Glomerular visceral epithelial cell (primary cell): ENCODE measurements at regions not wholly inside any gene's neighbourhood (a gene's known extent, or its start where the extent isn't known, plus 50 kb on each side); places are given as distances from the start of the nearest gene placed in this dataset.
A peak's percentile ranks its signal among the peaks of the same experiment; 100 is the strongest.
"Not testable (repeated sequence)": the region's sequence is repeated elsewhere in the genome, so short reads cannot be mapped to it uniquely, and the experiment has no call there.

Experiments used
- DNase-seq: peaks from one replicate; pipeline ENCODE4 v3.0.0-alpha.2; 2016; ENCODE audit errors: extremely low spot score

DNA sequence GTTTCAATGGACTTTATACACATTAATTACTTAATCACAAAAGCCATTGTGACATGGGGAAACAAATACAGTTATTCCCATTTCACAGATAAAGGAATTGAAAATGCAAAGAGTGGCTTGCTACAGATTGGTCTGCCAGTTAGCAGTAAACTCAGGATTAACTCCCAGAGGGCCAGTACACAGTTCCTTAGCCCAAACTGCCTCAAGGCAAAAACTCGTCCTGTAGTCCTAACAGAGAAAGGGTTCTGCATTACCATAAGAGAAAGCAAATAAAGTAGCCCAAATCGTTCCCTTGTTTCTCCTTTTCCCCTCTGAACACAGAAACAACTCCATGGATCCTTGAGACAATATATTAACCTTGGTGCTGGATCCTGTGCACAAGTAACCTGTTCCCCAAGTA, 274.4 kb downstream of the LRIG3 start:
- no peak for DNase-seq

DNA sequence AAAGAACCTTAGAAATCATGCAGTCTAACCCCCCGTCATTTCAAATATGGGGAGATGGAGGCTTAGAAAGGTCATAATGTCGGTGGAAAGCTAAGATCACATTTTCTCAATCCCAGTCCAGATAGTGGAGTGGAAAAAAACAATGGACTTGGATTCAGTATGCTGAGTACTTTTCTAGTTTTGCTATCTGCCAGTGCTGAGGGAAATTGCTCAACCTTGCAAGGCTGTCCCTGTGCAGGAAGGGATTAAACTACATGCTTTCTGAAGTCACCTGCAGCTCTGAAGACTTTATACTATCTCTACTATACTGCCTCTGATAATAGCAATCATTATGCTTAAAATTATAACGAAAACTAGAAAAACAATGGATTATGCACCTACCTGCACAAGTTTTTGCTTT, 272.8 kb downstream of the LRIG3 start:
- DNase-seq, result no peak

DNA sequence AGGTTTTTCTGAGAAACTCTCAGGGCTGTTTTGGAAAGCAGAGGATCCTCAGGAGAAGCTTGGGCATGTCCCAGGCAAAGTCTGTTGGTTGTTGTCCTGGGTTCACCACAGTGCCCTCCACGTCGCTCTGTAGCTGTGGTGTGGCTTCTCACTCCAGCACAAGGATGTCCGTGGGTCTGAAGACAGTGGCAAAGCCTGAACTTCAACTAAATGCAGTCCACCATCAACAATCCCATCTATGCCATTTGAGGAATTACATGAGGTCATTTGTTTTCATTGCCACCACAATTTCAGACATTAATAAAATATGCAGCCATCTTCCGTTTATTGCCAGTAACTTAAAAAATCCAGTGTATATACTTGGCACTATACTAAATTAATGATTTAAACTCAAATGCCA, 272.1 kb downstream of the LRIG3 start:
- no peak for DNase-seq

DNA sequence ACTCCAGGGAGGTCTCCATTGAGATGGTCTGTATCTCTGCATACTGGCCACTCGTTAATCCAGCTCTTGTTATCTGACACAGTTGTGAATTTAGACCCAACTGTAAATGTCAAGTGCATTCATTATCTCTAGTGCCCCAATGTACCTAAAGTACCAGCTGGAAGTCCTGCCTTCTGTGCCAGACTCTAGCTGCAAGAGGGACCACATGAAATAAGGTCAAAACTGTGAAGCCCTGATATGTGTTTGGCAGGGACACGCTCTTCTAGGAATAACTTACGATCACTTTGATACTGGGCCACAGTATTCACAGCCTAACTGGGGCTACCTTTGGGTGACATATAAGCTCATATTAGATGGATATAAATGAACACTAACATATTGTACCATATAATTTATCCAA, 268.5 kb downstream of the LRIG3 start:
- no peak for DNase-seq

DNA sequence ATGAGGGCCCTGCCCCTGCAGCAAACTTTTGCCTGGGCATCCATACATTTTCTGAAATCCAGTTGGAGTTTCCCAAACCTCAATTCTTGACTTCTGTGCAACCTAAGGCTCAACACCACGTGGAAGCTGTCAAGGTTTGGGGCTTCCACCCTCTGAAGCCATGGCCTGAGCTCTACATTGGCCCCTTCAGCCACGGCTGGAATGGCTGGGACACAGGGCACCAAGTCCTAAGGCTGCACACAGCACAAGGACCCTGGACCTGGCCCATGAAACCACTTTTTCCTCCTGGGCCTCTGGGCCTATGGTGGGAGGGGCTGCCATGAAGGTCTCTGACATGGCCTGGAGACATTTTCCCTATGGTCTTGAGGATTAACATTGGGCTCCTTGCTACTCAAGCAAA, 266.3 kb downstream of the LRIG3 start:
- no peak for DNase-seq

DNA sequence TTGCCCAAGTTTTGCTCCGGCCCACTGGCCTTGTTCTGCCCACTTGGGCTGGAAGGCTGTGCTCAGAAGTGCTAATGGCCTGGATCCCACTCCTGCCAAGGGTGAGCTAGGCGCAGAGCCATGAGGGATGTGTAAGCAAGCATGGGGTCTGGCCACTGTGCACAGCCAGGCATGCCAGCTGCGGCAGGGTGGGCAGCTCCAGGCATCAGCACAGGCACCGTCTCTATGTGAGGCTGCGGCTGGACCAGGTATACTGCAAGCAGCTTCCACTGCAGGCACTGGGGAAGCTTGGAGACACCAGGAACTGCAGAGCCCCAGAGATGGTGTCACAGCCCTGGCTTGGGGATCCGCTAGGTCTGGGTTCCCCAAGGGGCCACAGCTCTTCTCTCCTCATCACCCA, 264.9 kb downstream of the LRIG3 start:
- no peak for DNase-seq

DNA sequence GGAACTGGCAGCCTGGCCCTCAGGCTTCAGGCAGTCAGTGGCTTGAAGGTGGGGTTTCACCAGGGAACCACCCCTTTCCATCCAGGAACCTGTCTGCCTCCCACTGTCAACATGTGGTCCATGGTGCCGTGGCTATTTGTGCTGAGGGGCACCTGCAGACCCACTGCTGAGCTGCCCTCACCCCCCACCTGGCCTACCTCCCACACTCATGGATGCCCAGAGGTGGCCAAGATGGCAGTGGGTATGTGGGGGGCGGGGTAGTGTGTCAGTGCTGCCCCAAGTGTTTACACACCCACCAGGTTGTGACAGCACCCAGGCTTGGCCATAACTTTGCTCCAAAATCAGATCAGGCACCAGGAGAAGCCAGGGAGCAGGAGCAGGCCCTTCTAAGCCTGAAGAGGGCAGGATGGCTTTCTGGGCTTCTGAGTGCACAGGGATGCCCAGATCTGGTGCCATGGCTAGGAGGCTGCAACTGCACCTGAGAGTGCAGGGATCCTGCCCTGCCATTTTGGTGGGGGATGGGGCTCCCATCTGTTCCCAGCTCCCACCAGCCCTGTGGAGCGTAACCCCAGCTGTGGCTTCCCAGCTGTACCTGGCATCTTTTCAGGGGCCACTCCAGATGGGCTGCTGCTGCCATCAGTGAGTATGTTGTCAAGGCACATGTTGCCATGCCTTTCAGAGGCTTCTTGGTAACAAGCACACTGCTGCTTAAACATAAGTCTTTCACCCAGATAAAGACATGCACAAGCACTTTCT, 263.9 kb downstream of the LRIG3 start:
- no peak for DNase-seq

DNA sequence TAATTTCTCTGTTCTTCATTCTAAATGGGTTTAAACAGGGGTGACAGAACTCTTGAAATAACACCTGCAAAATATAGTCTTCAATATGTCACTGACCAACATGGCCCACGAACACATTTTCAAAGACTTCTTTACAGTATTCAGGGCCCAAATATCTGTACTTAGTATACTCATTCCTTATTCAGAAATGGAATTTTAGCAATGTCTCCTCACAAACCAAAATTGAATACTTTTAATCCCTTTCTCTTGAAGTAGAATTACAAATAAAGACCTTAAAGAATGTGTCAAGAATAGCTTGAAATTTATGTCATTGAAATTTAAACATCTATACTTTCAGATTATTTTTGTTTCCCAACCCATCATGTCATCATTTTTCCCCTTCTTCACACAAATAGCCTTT, 263.1 kb downstream of the LRIG3 start:
- no peak for DNase-seq

DNA sequence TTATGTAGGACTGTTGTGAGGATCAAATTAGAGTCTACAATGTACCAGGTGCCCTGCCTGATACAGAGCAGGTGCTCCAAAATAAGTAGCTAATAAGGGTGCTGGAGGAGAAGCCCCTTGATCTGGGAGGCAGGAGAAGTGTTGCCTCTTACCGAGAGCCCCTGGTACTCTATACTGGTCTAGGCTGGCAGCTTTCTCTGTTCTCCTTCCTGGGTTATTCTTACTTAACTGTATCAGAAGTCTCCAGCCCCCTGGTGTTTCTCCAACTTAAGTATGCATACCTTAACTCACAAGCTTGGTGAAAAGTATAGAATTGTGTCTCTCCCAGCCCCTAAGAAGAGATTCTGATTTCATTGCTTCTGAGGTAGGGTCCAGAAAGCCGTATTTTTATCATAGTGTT, 254.9 kb downstream of the LRIG3 start:
- DNase-seq, result no peak

DNA sequence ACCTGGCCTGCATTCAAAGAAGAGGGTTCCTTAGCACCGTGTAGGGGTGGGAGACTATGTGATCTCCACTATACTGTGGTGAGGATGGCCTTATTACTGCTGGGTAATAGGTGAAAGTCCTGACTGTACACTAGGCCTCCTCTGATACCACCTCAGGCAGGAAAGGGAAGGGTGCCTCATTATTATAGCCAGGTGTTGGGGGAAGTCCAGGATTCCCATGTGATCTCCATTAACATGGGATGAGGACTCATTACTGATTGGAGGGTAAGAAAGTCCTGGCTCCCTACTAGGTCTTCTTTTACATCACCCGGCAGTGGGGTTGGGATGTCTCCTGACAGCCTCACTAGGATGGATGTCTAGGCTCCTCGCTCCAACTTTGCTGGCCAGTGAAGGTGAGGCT, 252.1 kb downstream of the LRIG3 start:
- no peak for DNase-seq

DNA sequence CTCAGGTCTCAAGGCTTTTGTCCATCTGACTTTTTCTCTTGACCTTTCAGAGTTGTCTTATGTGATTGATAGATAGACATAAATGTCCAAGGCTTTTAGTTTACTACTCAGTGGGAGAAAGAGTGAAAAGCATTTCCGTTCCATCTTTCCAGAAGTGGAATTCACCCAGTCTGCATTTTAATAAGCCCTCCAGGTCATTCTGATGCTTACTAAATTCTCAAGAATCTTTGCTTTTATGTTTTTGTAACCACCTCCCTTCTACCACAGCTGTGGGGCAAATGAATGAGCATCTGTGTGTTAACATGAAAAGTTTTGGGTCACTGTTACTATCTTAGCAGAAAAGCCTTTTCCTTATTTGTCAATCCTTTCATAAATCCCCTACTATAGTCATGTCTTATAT, 251.4 kb downstream of the LRIG3 start:
- no peak for DNase-seq

DNA sequence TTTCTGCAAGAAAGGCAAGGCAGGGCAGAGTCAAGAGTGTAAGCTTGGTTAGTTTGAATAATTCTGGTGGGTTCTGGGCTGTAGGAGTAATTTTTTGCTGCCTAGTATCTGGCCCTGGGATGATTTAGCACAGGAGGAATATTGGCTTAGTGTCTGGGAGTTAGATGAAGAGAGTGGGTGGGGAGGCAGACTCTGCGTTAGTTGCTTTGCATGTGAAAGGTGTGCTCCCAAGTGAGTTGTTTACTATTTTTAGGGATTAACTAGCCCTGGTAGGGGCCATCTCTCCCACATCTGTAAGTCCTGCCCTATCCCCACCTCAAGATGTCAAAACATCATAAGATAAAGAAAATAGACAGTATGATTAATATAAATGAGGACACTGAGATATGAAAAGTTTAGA, 249.7 kb downstream of the LRIG3 start:
- DNase-seq, result no peak

DNA sequence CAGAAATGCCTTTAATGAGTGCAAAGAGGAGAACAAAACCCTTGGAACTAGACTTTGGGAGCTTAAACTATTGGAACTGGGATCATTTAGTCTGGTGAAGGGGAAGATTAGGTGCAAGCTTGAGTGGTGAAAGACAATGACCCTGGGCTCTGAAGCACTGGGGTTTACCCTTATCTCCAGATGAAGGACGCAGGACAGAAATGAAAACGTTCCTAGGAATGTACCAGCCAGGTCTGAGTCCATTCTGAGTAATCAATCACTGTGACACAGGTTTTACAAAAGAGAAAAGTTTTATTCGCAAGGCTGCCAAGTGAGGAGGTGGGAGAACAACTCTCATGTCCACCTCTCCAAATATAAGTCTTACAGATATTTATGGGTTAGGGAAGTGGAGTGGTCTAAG, 249.1 kb downstream of the LRIG3 start:
- no peak for DNase-seq

DNA sequence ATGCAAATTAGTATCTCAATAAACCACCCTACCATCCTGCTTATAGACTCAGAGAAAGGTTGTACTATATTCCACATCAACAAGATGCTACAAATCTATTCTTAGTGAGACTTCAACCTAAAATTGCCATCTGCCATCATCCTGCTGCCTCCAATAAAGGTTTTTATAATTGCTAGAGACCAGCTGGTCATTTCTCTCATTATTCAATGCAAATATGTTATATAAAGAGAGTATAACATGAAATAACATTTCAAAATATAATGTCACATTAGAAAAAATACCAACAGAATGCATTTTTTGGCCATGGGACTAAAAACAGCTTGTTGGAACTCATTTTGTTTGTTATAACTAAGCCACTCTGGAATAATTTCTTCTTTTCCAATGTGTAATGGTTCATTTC, 247.3 kb downstream of the LRIG3 start:
- DNase-seq, result no peak

DNA sequence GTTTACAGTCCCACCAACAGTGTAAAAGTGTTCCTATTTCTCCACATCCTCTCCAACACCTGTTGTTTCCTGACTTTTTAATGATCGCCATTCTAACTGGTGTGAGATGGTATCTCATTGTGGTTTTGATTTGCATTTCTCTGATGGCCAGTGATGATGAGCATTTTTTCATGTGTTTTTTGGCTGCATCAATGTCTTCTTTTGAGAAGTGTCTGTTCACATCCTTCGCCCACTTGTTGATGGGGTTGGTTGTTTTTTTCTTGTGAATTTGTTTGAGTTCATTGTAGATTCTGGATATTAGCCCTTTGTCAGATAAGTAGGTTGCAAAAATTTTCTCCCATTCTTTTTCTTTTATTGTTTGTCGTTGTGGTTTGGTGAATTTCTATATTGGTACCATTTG, 242.5 kb downstream of the LRIG3 start:
- DNase-seq, result not testable (repeated sequence)

DNA sequence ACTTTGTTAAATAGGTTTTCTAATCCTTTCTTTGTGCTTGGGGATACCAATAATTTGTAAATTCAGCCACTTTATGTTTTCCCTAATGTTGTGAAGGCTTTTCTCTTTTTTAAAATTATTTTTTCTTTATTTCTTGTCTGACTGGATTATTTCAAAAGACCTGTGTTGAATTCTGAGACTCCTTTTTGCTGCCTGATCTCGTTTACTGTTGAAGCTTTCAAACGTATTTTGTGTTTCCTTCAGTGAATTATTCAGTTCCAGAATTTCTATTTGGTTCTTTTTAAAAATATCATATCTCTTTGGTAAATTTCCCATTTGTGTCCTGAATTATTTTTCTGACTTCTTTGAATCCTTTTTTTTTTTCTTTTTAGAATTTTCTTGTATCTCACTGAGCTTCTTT, 241.6 kb downstream of the LRIG3 start:
- no peak for DNase-seq

DNA sequence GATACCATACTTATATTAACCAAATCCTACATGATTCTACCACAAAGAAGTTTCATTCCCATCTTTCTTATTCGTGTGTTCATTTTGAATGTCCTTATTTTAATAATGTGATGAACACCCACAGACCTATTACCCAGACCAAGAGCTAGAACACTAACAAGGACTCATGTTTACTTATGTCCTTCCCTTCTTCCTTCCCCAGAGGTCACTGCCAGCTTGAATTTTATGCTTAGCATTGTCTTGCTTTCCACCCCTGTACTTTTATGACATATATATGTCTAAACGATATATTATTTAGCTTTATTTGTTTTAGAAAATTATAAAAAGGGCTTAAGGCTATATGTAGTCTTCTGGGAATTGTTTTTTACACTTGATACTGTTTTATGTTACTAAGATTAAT, 238.6 kb downstream of the LRIG3 start:
- no peak for DNase-seq

DNA sequence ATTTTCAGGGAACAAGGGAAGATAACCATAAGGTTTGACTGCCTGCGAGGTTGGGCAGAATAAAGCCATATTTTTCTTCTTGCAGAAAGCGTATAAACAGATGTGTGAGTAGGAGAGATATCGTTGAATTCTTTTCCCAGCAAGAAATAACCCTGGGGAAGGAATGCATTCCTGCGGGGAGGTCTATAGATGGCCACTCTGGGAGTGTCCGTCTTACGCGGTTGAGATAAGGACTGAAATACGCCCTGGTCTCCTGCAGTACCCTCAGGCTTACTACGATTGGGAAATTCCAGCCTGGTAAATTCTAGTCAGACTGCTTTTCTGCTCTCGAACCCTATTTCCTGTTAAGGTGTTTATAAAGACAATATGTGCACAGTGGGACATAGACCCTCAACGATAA, 225.0 kb downstream of the LRIG3 start:
- DNase-seq, result no peak

DNA sequence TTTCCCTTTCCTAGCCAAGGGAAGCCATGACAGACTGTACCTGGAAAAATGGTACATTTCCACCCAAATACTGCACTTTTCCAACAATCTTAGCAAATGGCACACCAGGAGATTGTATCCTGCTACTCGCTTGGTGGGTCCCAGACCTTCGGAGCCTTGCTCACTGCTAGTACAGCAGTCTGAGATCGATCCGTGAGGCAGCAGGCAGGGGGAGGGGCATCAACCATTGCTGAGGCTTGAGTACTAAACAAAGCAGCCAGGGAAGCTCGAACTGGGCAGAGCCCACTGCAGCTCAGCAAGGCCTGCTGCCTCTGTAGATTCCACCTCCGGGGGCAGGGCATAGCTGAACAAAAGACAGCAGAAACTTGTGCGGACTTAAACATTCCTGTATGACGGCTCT, 218.8 kb downstream of the LRIG3 start:
- DNase-seq, result no peak

DNA sequence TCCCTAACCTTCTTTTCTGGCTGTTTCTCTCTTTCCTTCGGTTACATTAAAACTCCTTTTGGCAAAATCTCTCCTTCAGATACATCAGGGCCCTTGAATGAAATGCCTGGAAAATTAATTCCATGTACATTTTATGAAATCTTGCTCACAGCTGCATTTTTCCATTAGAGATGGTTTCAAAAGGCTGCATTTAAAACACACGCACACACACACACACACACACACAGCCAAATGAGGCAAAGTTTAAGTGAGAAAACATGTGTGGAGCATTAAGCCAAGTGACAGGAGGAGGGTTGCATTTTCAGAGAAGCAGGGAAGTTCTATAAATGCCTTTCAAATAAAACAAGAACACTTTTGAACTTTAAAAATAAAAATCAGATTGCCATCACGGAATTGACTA, 216.4 kb downstream of the LRIG3 start:
- no peak for DNase-seq

DNA sequence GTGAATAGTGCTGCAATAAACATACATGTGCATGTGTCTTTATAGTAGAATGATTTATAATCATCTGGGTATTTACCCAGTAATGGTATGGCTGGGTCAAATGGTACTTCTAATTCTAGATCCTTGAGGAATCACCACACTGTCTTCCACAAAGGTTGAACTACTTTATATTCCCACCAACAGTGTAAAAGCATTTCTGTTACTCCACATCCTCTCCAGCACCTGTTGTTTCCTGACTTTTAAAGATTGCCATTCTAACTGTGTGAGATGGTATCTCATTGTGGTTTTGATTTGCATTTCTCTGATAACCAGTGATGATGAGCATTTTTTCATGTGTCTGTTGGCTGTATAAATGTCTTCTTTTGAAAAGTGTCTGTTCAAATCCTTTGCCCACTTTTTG, 215.5 kb downstream of the LRIG3 start:
- DNase-seq, result not testable (repeated sequence)

DNA sequence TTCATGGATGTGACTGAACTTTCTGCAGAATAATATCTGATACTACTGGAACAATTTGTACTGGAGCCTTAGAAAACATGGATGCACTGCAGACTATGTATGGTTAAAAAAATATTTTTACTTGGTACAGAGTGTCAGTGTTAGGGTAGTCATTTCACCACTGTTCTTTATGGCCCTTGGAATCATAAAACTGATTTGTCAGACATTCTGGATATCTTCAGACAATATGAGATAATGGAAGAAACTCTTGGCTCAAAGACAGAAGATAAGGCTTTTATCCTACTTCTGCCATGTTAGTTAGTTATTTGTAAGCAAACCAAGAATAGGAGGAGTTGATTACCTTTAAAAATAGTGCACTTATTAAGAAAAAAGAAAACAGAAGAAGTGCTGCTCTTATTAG, 209.4 kb downstream of the LRIG3 start:
- no peak for DNase-seq

DNA sequence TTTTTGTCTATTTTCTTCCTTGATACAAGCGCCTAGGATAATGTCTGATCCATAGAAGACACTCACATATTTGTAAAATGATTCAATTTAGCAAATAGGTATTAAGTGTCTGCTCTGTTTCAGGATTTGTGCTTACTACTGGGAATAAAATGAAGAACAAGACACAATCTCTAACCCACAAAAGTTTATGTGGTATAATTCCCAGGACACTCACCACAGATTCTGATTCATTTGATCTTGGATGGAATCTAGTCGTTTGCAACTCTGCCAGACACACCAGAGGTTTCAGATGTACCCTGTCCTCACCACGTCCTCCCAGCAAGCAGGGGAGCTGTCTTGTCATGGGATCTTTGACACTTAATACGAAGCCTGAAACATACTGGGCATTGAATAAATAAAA, 208.3 kb downstream of the LRIG3 start:
- peak; percentile 47 for DNase-seq

DNA sequence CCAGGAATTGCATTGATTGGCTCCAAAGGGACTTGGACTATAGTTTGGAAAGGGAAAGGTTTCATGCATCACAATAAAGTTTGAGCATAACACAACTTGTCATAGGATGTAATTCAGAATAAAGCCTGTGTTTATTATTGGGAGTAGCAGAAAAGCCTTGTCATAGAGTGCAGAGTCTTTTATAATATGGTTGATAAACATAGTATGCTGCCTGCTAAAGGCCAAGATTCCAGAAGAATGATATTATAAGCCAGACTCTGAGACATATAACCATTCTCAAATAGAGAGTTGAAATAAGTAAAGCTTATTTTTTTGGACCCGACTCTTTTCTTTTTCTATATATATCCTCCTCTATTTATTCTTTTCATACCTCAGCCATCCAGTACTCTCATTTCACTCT, 207.3 kb downstream of the LRIG3 start:
- no peak for DNase-seq
